A549 (cell line): ENCODE measurements at regions not wholly inside any gene's neighbourhood (a gene's known extent, or its start where the extent isn't known, plus 50 kb on each side); places are given as distances from the start of the nearest gene placed in this dataset.

Experiments
- CTCF ChIP-seq: fragments of >200 bp; sonication (Bioruptor Twin); formaldehyde crosslinking; IDR thresholded peaks from 3 replicates; pipeline ENCODE4 v1.5.1; 2016
- RAD21 ChIP-seq, 2 experiments: fragments of >200 bp in 1 of 2; sonication (Bioruptor Twin) in 1 of 2; formaldehyde crosslinking in 1 of 2; IDR thresholded peaks in 1 of 2; conservative IDR thresholded peaks in 1 of 2; 2 replicates in 1 of 2; 3 replicates in 1 of 2; pipeline ENCODE4 v1.6.1; 2012 to 2018; ENCODE audit warnings: inconsistent platforms in 1 of 2

DNA sequence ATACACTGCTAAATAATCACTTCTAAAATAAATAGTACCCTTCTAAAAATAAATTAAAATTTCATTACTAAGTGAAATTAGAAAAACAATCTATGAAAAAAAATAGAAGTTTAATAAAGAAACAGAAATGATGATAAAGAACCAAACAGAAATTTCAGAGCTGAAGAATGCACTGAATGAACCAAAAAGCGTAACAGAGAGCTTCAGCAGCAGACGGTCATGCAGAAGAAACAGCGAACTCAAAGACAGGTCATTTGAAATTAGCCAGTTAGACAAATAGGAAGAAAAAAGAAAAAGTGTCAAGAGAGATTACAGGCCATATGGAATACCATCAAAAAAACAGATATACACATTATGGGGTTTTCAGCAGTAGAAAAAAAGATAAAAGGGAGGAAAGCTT is 706.7 kb downstream of the TBC1D32 start:
- TF ChIP-seq CTCF (no peak), RAD21 (conservative IDR thresholded peaks at IDR 0.05 in 1 of 2, IDR thresholded peaks at IDR 0.05 in 1 of 2) (no peak)
